SK-N-SH (cell line): ENCODE measurements at regions not wholly inside any gene's neighbourhood (a gene's known extent, or its start where the extent isn't known, plus 50 kb on each side); places are given as distances from the start of the nearest gene placed in this dataset.

Experiments
- CTCF ChIA-PET: fragments of 300-600, 350-600 bp; formaldehyde crosslinking; extraction: SDS; loops from one replicate; lab custom pipeline; 2021; lab: Yijun Ruan, JAX
- POLR2A ChIA-PET: fragments of 350-600 bp; sonication (Branson Sonifier 250); formaldehyde crosslinking; extraction: SDS; loops from one replicate; lab custom pipeline; 2020; ENCODE audit warnings: antibody characterized with exemption, inconsistent platforms; lab: Yijun Ruan, JAX
- DNase-seq: peaks from one replicate; pipeline ENCODE4 v3.0.0; 2012
- H2AFZ ChIP-seq: fragments of 200-600 bp; sonication (generic); 2 replicates; pipeline ENCODE4 v1.8.1; 2016; ENCODE audit warnings: antibody characterized with exemption, mild to moderate bottlenecking, low read depth
- H3F3A ChIP-seq: fragments of 200-600 bp; sonication (generic); replicated peaks from 2 replicates; pipeline ENCODE3; 2016; ENCODE audit warnings: antibody characterized with exemption, mild to moderate bottlenecking; ENCODE audit not compliant: insufficient read depth
- H3K27ac ChIP-seq, 2 experiments: fragments of 200-500 bp in 1 of 2; fragments of 200-600 bp in 1 of 2; sonication (Bioruptor generic) in 1 of 2; sonication (generic), shearing (Covaris generic) in 1 of 2; 2 replicates each; pipeline versions ENCODE4 v1.5.1 to v1.6.1; 2014 to 2016; ENCODE audit warnings: low read depth in 2 of 2, inconsistent platforms in 1 of 2, low read length in 1 of 2, mild to moderate bottlenecking in 1 of 2, mixed read lengths in 1 of 2
- H3K27me3 ChIP-seq: fragments of 200-600 bp; sonication (generic), shearing (Covaris generic); 2 replicates; pipeline ENCODE4 v1.6.1; 2016; ENCODE audit warnings: mixed run types; ENCODE audit not compliant: insufficient read depth
- H3K36me3 ChIP-seq, 2 experiments: fragments of 200-500 bp in 1 of 2; fragments of 200-600 bp in 1 of 2; sonication (Bioruptor generic) in 1 of 2; sonication (generic) in 1 of 2; replicated peaks in 1 of 2; 2 replicates each; pipeline versions ENCODE3 to v1.5.1; 2014 to 2016; ENCODE audit warnings: low read length in 1 of 2, mild to moderate bottlenecking in 1 of 2; ENCODE audit not compliant: insufficient read depth in 2 of 2, control insufficient read depth in 1 of 2
- H3K4me1 ChIP-seq, 2 experiments: fragments of 200-500 bp in 1 of 2; fragments of 200-600 bp in 1 of 2; sonication (Bioruptor generic) in 1 of 2; sonication (generic), shearing (Covaris generic) in 1 of 2; 2 replicates each; pipeline versions ENCODE4 v1.5.1 to v1.6.1; 2014 to 2016; ENCODE audit warnings: low read depth in 1 of 2, low read length in 1 of 2, mixed run types in 1 of 2; ENCODE audit not compliant: insufficient read depth in 2 of 2, control insufficient read depth in 1 of 2
- H3K4me2 ChIP-seq: fragments of 200-600 bp; sonication (generic), shearing (Covaris generic); 2 replicates; pipeline ENCODE4 v1.6.1; 2017; ENCODE audit warnings: mixed run types
- H3K4me3 ChIP-seq, 2 experiments: fragments of 200-500 bp in 1 of 2; fragments of 200-600 bp in 1 of 2; sonication (Bioruptor generic) in 1 of 2; sonication (generic), shearing (Covaris generic) in 1 of 2; 2 replicates each; pipeline versions ENCODE4 v1.5.1 to v1.8.1; 2014 to 2016; ENCODE audit warnings: low read depth in 2 of 2, inconsistent platforms in 1 of 2, low read length in 1 of 2, mild to moderate bottlenecking in 1 of 2, mixed read lengths in 1 of 2, moderate library complexity in 1 of 2
- H3K79me2 ChIP-seq: fragments of 200-600 bp; sonication (generic); 2 replicates; pipeline ENCODE4 v1.8.1; 2017; ENCODE audit warnings: mild to moderate bottlenecking; ENCODE audit not compliant: insufficient read depth
- H3K9ac ChIP-seq: fragments of 200-600 bp; sonication (generic); 2 replicates; pipeline ENCODE4 v1.6.1; 2017; ENCODE audit warnings: mixed run types
- H3K9me2 ChIP-seq: fragments of 200-600 bp; sonication (generic); 2 replicates; pipeline ENCODE4 v1.6.1; 2017; ENCODE audit warnings: mixed run types
- H3K9me3 ChIP-seq: fragments of 200-600 bp; sonication (generic); 2 replicates; pipeline ENCODE4 v1.6.1; 2017; ENCODE audit warnings: mixed run types, mild to moderate bottlenecking, moderate library complexity
- H4K20me1 ChIP-seq: fragments of 200-600 bp; sonication (generic); 2 replicates; pipeline ENCODE4 v1.6.1; 2017; ENCODE audit warnings: mild to moderate bottlenecking, mixed run types; ENCODE audit not compliant: insufficient read depth
- ELF1 ChIP-seq: IDR thresholded peaks from 2 replicates; pipeline ENCODE4 v1.4.0; 2012
- FOSL2 ChIP-seq: IDR thresholded peaks from 2 replicates; pipeline ENCODE4 v1.4.0; 2012; ENCODE audit warnings: low read depth, mild to moderate bottlenecking, moderate library complexity, borderline replicate concordance
- FOXJ3 ChIP-seq: sonication (generic); formaldehyde crosslinking; IDR thresholded peaks from 2 replicates; pipeline ENCODE4 v1.5.1; 2020; ENCODE audit warnings: mild to moderate bottlenecking, missing genetic modification reagents
- GABPA ChIP-seq: IDR thresholded peaks from 2 replicates; pipeline ENCODE4 v1.4.0; 2012; ENCODE audit warnings: low read depth, mild to moderate bottlenecking
- GATA2 ChIP-seq: sonication (generic); formaldehyde crosslinking; IDR thresholded peaks from 2 replicates; pipeline ENCODE4 v1.5.0; 2020; ENCODE audit warnings: mild to moderate bottlenecking, missing genetic modification reagents
- IRF3 ChIP-seq: fragments of 150-350 bp; IDR thresholded peaks from 2 replicates; pipeline ENCODE4 v1.6.1; 2016; ENCODE audit warnings: mild to moderate bottlenecking, low read depth, low read length
- JUND ChIP-seq: IDR thresholded peaks from 2 replicates; pipeline ENCODE4 v1.4.0; 2012
- MEF2A ChIP-seq: IDR thresholded peaks from 2 replicates; pipeline ENCODE4 v1.4.0; 2012; ENCODE audit warnings: low read depth, borderline replicate concordance
- MXI1 ChIP-seq: IDR thresholded peaks from 2 replicates; pipeline ENCODE4 v1.6.1; 2012; ENCODE audit warnings: mild to moderate bottlenecking, low read depth, low read length, improper control_type of control experiment
- NFIC ChIP-seq: IDR thresholded peaks from 2 replicates; pipeline ENCODE4 v1.4.0; 2012; ENCODE audit warnings: borderline replicate concordance
- NRF1 ChIP-seq: IDR thresholded peaks from 2 replicates; pipeline ENCODE4 v1.6.1; 2012; ENCODE audit warnings: low read depth, mild to moderate bottlenecking, low read length
- PBX3 ChIP-seq: IDR thresholded peaks from 2 replicates; pipeline ENCODE4; 2012
- POLR2AphosphoS5 ChIP-seq: IDR thresholded peaks from 2 replicates; pipeline ENCODE4 v1.6.1; 2012; ENCODE audit warnings: low read depth, low read length
- RAD21 ChIP-seq: IDR thresholded peaks from 2 replicates; pipeline ENCODE4 v1.6.1; 2012; ENCODE audit warnings: mild to moderate bottlenecking, low read length
- RFX5 ChIP-seq: IDR thresholded peaks from 2 replicates; pipeline ENCODE4 v1.6.1; 2012; ENCODE audit warnings: mild to moderate bottlenecking, improper control_type of control experiment, low read length
- RXRA ChIP-seq: IDR thresholded peaks from 2 replicates; pipeline ENCODE4 v1.4.0; 2012; ENCODE audit warnings: low read depth, mild to moderate bottlenecking, borderline replicate concordance
- SIN3A ChIP-seq: IDR thresholded peaks from 2 replicates; pipeline ENCODE4 v1.6.1; 2012; ENCODE audit warnings: low read depth, mild to moderate bottlenecking, low read length, moderate library complexity, borderline replicate concordance
- SMC3 ChIP-seq: IDR thresholded peaks from 2 replicates; pipeline ENCODE4 v1.6.1; 2012; ENCODE audit warnings: low read depth, low read length, improper control_type of control experiment
- TAF1 ChIP-seq: IDR thresholded peaks from 2 replicates; pipeline ENCODE4 v1.6.1; 2012; ENCODE audit warnings: low read depth, mild to moderate bottlenecking, low read length, moderate library complexity, borderline replicate concordance
- TCF12 ChIP-seq: IDR thresholded peaks from 2 replicates; pipeline ENCODE4 v1.4.0; 2012
- TEAD4 ChIP-seq: IDR thresholded peaks from 2 replicates; pipeline ENCODE4 v1.4.0; 2012; ENCODE audit warnings: mild to moderate bottlenecking, borderline replicate concordance; ENCODE audit not compliant: insufficient read depth
- WGBS: methylation state at CpG from one replicate; pipeline ENCODE4 v1.1.6; 2017; ENCODE audit warnings: low lambda C conversion rate; 5-methylcytosine and 5-hydroxymethylcytosine counted together
- TF ChIP-seq, protein P1 (sequence below): IDR thresholded peaks from 2 replicates; pipeline ENCODE4 v1.4.0; 2012; ENCODE audit warnings: low read depth, borderline replicate concordance
- TF ChIP-seq, protein P2 (sequence below): IDR thresholded peaks from 2 replicates; pipeline ENCODE4 v1.4.0; 2012; ENCODE audit warnings: low read depth, borderline replicate concordance
- TF ChIP-seq, protein P3 (sequence below): IDR thresholded peaks from 2 replicates; pipeline ENCODE4 v1.4.0; 2012; ENCODE audit warnings: low read depth

GRCh38 chr2:173783382-173783781 lies 181.8 kb downstream of the SP3 start:
- Histone ChIP-seq H3K9ac (no peak overlapping the region), H3F3A (no peaks in the 10 kb centered on the region), H3K4me2 (no peak overlapping the region), H3K9me2 (no peaks in the 10 kb centered on the region), H3K27me3 (no peaks in the 10 kb centered on the region), H4K20me1 (no peaks in the 10 kb centered on the region), H3K79me2 (no peaks in the 10 kb centered on the region), H3K4me1 (no peaks in the 10 kb centered on the region), H2AFZ (no peak overlapping the region), H3K4me3 (no peak overlapping the region), H3K27ac (no peak overlapping the region), H3K36me3 (no peaks in the 10 kb centered on the region), H3K9me3 (no peaks in the 10 kb centered on the region)
- no peak for TF ChIP-seq TEAD4
- no peak for TF ChIP-seq FOSL2
- no peak for TF ChIP-seq TAF1
- TF ChIP-seq FOXJ3 (CRISPR knock-in tag): no peak
- TF ChIP-seq, protein P1, sequence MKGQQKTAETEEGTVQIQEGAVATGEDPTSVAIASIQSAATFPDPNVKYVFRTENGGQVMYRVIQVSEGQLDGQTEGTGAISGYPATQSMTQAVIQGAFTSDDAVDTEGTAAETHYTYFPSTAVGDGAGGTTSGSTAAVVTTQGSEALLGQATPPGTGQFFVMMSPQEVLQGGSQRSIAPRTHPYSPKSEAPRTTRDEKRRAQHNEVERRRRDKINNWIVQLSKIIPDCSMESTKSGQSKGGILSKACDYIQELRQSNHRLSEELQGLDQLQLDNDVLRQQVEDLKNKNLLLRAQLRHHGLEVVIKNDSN: no peak
- TF ChIP-seq SMC3: no peak
- no peak for TF ChIP-seq PBX3
- no peak for TF ChIP-seq NFIC
- no peak for TF ChIP-seq TCF12
- DNase-seq: no peak
- POLR2A ChIA-PET: no interaction called here
- WGBS: 52% methylated on average over 4 of the region's 4 CpGs
- CTCF ChIA-PET: no interaction called here

GRCh38 chr2:173785813-173786212 lies 179.4 kb downstream of the SP3 start:
- no peaks in the 10 kb centered on the region for H3K79me2 ChIP-seq
- POLR2A ChIA-PET: no interaction called here
- WGBS: 55% methylated on average over 3 of the region's 3 CpGs
- H3F3A ChIP-seq: no peaks in the 10 kb centered on the region
- H2AFZ ChIP-seq: no peak overlapping the region
- H3K9me3 ChIP-seq: no peaks in the 10 kb centered on the region
- no peaks in the 10 kb centered on the region for H3K4me1 ChIP-seq
- no peaks in the 10 kb centered on the region for H4K20me1 ChIP-seq
- TF ChIP-seq GATA2 (CRISPR knock-in tag) (no peak), RAD21 (no peak), POLR2AphosphoS5 (no peak), JUND (no peak), GABPA (no peak), TAF1 (no peak), MEF2A (no peak), RXRA (no peak), NRF1 (no peak), RFX5 (no peak), SIN3A (no peak), ELF1 (no peak), MXI1 (no peak), IRF3 (no peak)
- TF ChIP-seq, protein P1: no peak
- TF ChIP-seq, protein P2, sequence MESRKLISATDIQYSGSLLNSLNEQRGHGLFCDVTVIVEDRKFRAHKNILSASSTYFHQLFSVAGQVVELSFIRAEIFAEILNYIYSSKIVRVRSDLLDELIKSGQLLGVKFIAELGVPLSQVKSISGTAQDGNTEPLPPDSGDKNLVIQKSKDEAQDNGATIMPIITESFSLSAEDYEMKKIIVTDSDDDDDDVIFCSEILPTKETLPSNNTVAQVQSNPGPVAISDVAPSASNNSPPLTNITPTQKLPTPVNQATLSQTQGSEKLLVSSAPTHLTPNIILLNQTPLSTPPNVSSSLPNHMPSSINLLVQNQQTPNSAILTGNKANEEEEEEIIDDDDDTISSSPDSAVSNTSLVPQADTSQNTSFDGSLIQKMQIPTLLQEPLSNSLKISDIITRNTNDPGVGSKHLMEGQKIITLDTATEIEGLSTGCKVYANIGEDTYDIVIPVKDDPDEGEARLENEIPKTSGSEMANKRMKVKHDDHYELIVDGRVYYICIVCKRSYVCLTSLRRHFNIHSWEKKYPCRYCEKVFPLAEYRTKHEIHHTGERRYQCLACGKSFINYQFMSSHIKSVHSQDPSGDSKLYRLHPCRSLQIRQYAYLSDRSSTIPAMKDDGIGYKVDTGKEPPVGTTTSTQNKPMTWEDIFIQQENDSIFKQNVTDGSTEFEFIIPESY: no peak
- TF ChIP-seq, protein P3, sequence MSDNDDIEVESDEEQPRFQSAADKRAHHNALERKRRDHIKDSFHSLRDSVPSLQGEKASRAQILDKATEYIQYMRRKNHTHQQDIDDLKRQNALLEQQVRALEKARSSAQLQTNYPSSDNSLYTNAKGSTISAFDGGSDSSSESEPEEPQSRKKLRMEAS: no peak
- no peak overlapping the region for H3K4me2 ChIP-seq
- no peaks in the 10 kb centered on the region; the same call in 1 of the 2 replicates for H3K27me3 ChIP-seq
- no peaks in the 10 kb centered on the region for H3K36me3 ChIP-seq
- CTCF ChIA-PET: no interaction called here
- no peak overlapping the region for H3K4me3 ChIP-seq
- H3K27ac ChIP-seq: no peak overlapping the region
- no peak overlapping the region for H3K9ac ChIP-seq
- H3K9me2 ChIP-seq: no peaks in the 10 kb centered on the region
- no peak for DNase-seq
